HT-29 (cell line): ENCODE measurements at regions not wholly inside any gene's neighbourhood (a gene's known extent, or its start where the extent isn't known, plus 50 kb on each side); places are given as distances from the start of the nearest gene placed in this dataset.
A peak's percentile ranks its signal among the peaks of the same experiment; 100 is the strongest.
"Not testable (repeated sequence)": the region's sequence is repeated elsewhere in the genome, so short reads cannot be mapped to it uniquely, and the experiment has no call there.

ENCODE experiments used
- DNase-seq: peaks from one replicate; pipeline ENCODE4 v3.0.0-alpha.2; 2015; ENCODE audit warnings: low spot score

- DNase-seq: no peak
Observed at GRCh38 chr21:34219334-34220060, 144.3 kb upstream of the KCNE2 start.

GRCh38 chr21:34220556-34221195, 143.1 kb upstream of the KCNE2 start:
- no peak for DNase-seq

GRCh38 chr21:34221331-34222030, 142.3 kb upstream of the KCNE2 start:
- no peak for DNase-seq

GRCh38 chr21:34222031-34222335, 141.8 kb upstream of the KCNE2 start:
- DNase-seq: no peak

GRCh38 chr21:34223376-34223775, 140.4 kb upstream of the KCNE2 start:
- no peak for DNase-seq

- DNase-seq: no peak
Observed at GRCh38 chr21:34227386-34227852, 136.4 kb upstream of the KCNE2 start.

GRCh38 chr21:34228792-34229191, 135.0 kb upstream of the KCNE2 start:
- DNase-seq: no peak

GRCh38 chr21:34229353-34229752, 134.5 kb upstream of the KCNE2 start:
- no peak for DNase-seq

GRCh38 chr21:34233741-34234140, 130.1 kb upstream of the KCNE2 start:
- not testable (repeated sequence) for DNase-seq

- DNase-seq: no peak
Observed at GRCh38 chr21:34235514-34235913, 128.3 kb upstream of the KCNE2 start.

- DNase-seq: no peak
Observed at GRCh38 chr21:34242973-34243372, 120.8 kb upstream of the KCNE2 start.

- DNase-seq: peak; percentile 2
Observed at GRCh38 chr21:34243562-34243961, 120.2 kb upstream of the KCNE2 start.

- no peak for DNase-seq
Observed at GRCh38 chr21:34252751-34253150, 111.1 kb upstream of the KCNE2 start.

GRCh38 chr21:34255073-34255472, 108.7 kb upstream of the KCNE2 start:
- DNase-seq: no peak

- DNase-seq: no peak
Observed at GRCh38 chr21:34260277-34261008, 103.4 kb upstream of the KCNE2 start.

- no peak for DNase-seq
Observed at GRCh38 chr21:34261841-34262468, 101.9 kb upstream of the KCNE2 start.

- DNase-seq: no peak
Observed at GRCh38 chr21:34262469-34262845, 101.3 kb upstream of the KCNE2 start.

- no peak for DNase-seq
Observed at GRCh38 chr21:34263629-34264028, 100.2 kb upstream of the KCNE2 start.

GRCh38 chr21:34266351-34266750, 97.5 kb upstream of the KCNE2 start:
- no peak for DNase-seq

- no peak for DNase-seq
Observed at GRCh38 chr21:34268493-34268892, 95.3 kb upstream of the KCNE2 start.

- DNase-seq: no peak
Observed at GRCh38 chr21:34270411-34270810, 93.4 kb upstream of the KCNE2 start.
